HG03439 (cell line): ENCODE measurements at regions not wholly inside any gene's neighbourhood (a gene's known extent, or its start where the extent isn't known, plus 50 kb on each side); places are given as distances from the start of the nearest gene placed in this dataset.
"Not testable (repeated sequence)": the region's sequence is repeated elsewhere in the genome, so short reads cannot be mapped to it uniquely, and the experiment has no call there.

ENCODE experiments used
- ATAC-seq: cut with Tn5 transposase; IDR thresholded peaks from one replicate; pipeline ENCODE4 v1.9.1; 2021; ENCODE audit warnings: mild to moderate bottlenecking, moderate library complexity; ENCODE audit not compliant: unreplicated experiment

GRCh38 chr10:61195211-61195610 is 251.2 kb upstream of the RHOBTB1 start:
- no peak for ATAC-seq

- ATAC-seq = not testable (repeated sequence)
Observed at GRCh38 chr10:61192589-61192988, 248.6 kb upstream of the RHOBTB1 start.

- ATAC-seq = no peak
Observed at GRCh38 chr10:61192042-61192441, 248.1 kb upstream of the RHOBTB1 start.

GRCh38 chr10:61189912-61190311 is 245.9 kb upstream of the RHOBTB1 start:
- ATAC-seq = no peak

GRCh38 chr10:61188691-61189090 is 244.7 kb upstream of the RHOBTB1 start:
- ATAC-seq = no peak

GRCh38 chr10:61188101-61188500 is 244.1 kb upstream of the RHOBTB1 start:
- ATAC-seq = no peak

GRCh38 chr10:61187601-61188000 is 243.6 kb upstream of the RHOBTB1 start:
- ATAC-seq = no peak

GRCh38 chr10:61186408-61186807 is 242.4 kb upstream of the RHOBTB1 start:
- no peak for ATAC-seq

GRCh38 chr10:61184429-61184828 is 240.4 kb upstream of the RHOBTB1 start:
- no peak for ATAC-seq

GRCh38 chr10:61183967-61184366 is 240.0 kb upstream of the RHOBTB1 start:
- no peak for ATAC-seq

GRCh38 chr10:61181832-61182231 is 237.8 kb upstream of the RHOBTB1 start:
- no peak for ATAC-seq

GRCh38 chr10:61179771-61180170 is 235.8 kb upstream of the RHOBTB1 start:
- ATAC-seq = no peak

- ATAC-seq = no peak
Observed at GRCh38 chr10:61176424-61176823, 232.4 kb upstream of the RHOBTB1 start.

GRCh38 chr10:61175316-61175715 is 231.3 kb upstream of the RHOBTB1 start:
- no peak for ATAC-seq

GRCh38 chr10:61173450-61173849 is 229.5 kb upstream of the RHOBTB1 start:
- no peak for ATAC-seq

- no peak for ATAC-seq
Observed at GRCh38 chr10:61172182-61172926, 228.4 kb upstream of the RHOBTB1 start.

- ATAC-seq = no peak
Observed at GRCh38 chr10:61170594-61170993, 226.6 kb upstream of the RHOBTB1 start.

GRCh38 chr10:61169294-61169693 is 225.3 kb upstream of the RHOBTB1 start:
- ATAC-seq = no peak

- no peak for ATAC-seq
Observed at GRCh38 chr10:61166489-61166888, 222.5 kb upstream of the RHOBTB1 start.

GRCh38 chr10:61166065-61166464 is 222.1 kb upstream of the RHOBTB1 start:
- no peak for ATAC-seq

- ATAC-seq = no peak
Observed at GRCh38 chr10:61164458-61165160, 220.6 kb upstream of the RHOBTB1 start.

- ATAC-seq = no peak
Observed at GRCh38 chr10:61163403-61163802, 219.4 kb upstream of the RHOBTB1 start.
